ENCODE measurements at regions not wholly inside any gene's neighbourhood (a gene's known extent, or its start where the extent isn't known, plus 50 kb on each side); places are given as distances from the start of the nearest gene placed in this dataset.

- TF ChIP-seq ZNF274 (IDR thresholded peaks at IDR 0.05; ENCODE audit: low read depth, low read length): no peak
- no peak overlapping the region for H3K4me3 ChIP-seq (ENCODE audit: low read length)
Measured at GRCh38 chr5:143739746-143740145, 72.2 kb upstream of the HMHB1 start.

DNA sequence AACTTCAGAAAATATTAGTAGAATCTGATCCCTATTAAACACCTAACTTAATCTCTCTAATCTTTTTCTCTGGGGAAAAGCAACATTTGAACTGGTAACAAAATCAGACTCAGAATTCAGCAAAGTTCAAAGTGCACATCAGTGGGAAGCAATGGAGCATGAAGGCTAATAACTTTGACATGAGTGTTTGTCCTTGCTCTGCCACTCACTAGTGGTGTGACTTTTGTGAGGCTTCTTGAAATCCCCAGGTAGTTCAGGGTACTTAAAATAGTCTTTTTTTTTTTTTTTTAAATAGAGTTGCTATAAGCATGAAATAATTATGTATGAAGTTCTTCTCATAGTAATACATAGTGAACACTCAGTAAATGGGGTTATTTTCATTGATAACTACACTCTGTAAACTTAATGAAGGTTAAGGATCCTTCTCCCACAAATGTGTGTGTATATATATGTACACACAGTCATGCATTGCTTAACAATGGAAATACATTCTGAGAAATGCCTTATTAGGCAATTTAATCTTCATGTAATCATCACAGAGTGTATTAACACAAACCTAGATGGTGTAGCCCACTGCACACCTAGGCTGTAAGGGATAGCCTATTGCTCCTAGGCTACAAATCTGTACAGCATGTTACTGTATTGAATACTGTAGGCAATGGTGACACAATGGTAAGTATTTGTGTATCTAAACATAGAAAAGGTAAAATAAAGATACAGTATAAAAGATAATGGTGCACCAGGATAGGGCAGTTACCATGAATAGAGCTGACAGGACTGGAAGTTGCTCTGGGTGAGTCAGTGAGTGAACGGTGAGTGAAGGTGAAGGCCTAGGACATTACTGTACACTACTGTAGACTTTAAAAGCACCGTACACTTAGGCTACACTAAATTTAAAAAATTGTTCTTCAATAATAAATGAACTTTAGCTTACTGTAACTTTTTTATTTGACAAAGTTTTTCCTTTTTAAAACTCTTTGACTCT lies 73.3 kb upstream of the HMHB1 start:
- H3K4me3 ChIP-seq (ENCODE audit: low read length): no peak overlapping the region
- TF ChIP-seq ZNF274 (IDR thresholded peaks at IDR 0.05; ENCODE audit: low read depth, low read length): no peak

- no peak for TF ChIP-seq ZNF274 (IDR thresholded peaks at IDR 0.05; ENCODE audit: low read depth, low read length)
- H3K4me3 ChIP-seq (ENCODE audit: low read length): no peak overlapping the region
Measured at GRCh38 chr5:143737062-143737461, 74.9 kb upstream of the HMHB1 start.

DNA sequence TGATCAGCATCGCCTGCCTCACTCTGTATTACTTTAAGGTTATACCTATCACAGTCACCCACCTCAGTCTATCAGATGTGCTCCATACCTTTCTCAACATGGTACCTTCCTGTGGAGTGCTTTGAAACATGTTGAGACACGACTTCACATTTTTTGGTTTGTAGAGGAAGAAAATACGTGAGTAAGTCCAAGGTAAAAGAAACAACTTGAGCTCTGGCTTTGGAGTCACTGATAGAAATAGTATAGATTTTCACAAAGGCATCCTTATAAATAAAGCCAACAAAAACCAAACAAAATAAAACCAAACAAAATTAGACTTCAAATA lies 77.5 kb upstream of the HMHB1 start:
- no peak for TF ChIP-seq ZNF274 (IDR thresholded peaks at IDR 0.05; ENCODE audit: low read depth, low read length)
- H3K4me3 ChIP-seq (ENCODE audit: low read length): no peak overlapping the region

- H3K4me3 ChIP-seq (ENCODE audit: low read length): no peak overlapping the region
- TF ChIP-seq ZNF274 (IDR thresholded peaks at IDR 0.05; ENCODE audit: low read depth, low read length): no peak
Measured at GRCh38 chr5:143733665-143734455, 78.1 kb upstream of the HMHB1 start.

DNA sequence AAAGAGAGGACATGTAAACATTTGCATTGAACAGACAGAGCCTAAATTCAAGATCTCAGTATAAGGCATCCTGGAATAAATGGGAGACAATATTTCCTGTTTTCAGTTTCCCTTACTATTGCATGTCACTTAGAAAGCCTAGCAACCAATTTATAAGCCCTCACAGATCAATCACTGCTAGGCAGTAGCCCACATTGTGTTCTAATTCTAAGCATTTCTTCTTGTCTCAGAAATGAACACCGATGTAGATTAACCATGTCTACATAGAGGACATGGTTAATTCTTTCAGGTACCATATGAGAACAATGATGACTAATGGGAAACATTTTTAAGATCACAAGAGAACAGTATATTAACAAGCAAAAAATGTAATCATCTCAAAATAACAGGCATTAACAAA lies 79.6 kb upstream of the HMHB1 start:
- no peak overlapping the region for H3K4me3 ChIP-seq (ENCODE audit: low read length)
- TF ChIP-seq ZNF274 (IDR thresholded peaks at IDR 0.05; ENCODE audit: low read depth, low read length): no peak

GRCh38 chr5:143730112-143730801 lies 81.7 kb upstream of the HMHB1 start:
- TF ChIP-seq ZNF274 (IDR thresholded peaks at IDR 0.05; ENCODE audit: low read depth, low read length): no peak
- no peak overlapping the region for H3K4me3 ChIP-seq (ENCODE audit: low read length)

GRCh38 chr5:143729334-143729946 lies 82.5 kb upstream of the HMHB1 start:
- no peak for TF ChIP-seq ZNF274 (IDR thresholded peaks at IDR 0.05; ENCODE audit: low read depth, low read length)
- no peak overlapping the region for H3K4me3 ChIP-seq (ENCODE audit: low read length)

DNA sequence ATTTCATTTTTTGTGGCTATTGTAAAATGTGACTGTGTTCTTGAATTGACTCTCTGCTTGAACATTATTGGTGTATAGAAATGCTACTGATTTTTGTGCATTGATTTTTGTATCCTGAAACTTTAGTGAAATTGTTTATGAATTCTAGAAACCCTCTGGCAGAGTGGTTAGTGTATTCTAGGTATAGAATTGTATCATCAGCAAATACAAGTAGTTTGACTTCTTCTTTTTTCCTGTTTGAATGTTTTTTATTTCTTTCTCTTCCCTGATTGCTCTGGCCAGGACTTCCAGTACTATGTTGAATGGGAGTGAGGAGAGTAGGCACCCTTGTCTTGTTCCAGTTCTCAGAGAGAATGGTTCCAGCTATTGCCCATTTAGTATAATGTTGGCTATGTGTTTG lies 88.8 kb upstream of the HMHB1 start:
- H3K4me3 ChIP-seq (ENCODE audit: low read length): no peak overlapping the region

DNA sequence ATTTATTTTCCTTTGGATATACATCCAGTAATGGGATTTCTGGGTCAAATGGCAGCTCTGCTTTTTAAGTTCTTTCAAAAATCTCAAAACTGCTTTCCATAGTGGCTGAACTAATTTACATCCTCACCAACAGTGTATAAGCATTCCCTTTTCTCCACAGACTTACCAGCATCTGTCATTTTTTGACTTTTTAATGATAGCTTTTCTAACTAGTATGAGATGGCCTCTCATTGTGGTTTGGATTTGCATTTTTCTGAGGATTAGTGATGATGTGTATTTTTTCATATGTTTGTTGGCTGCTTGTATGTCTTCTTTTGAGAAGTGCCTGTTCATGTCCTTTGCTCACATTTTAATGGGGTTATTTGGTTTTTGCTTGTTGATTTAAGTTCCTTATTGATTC lies 90.0 kb upstream of the HMHB1 start:
- TF ChIP-seq ZNF274 (IDR thresholded peaks at IDR 0.05; ENCODE audit: low read depth, low read length): no peak

More for the DNA sequence above, 88.8 kb upstream of the HMHB1 start:
- TF ChIP-seq ZNF274 (IDR thresholded peaks at IDR 0.05; ENCODE audit: low read depth, low read length): no peak

DNA sequence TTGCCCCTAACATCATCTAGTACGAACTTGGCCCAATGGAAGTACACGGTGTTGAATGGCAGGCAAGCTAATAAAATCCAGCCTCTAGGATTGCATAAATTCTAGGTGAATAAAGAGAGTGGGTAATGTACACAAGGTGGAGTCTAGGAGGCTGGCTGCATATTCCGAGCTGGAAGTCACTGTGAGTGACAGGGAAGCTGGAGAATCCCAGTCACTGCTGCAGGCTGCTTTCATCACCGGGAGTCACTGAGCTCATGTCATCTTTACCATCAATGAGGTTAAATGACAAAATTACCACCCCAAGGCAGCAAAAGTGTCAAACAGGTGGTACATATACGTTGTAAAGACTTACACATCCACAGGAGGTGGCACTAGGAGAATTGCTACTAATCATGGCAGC lies 91.3 kb upstream of the HMHB1 start:
- H3K4me3 ChIP-seq (ENCODE audit: low read length): no peak overlapping the region
- no peak for TF ChIP-seq ZNF274 (IDR thresholded peaks at IDR 0.05; ENCODE audit: low read depth, low read length)

More for the DNA sequence above, 90.0 kb upstream of the HMHB1 start:
- no peak overlapping the region for H3K4me3 ChIP-seq (ENCODE audit: low read length)

- no peak for TF ChIP-seq ZNF274 (IDR thresholded peaks at IDR 0.05; ENCODE audit: low read depth, low read length)
- H3K4me3 ChIP-seq (ENCODE audit: low read length): no peak overlapping the region
Measured at GRCh38 chr5:143717400-143717799, 94.6 kb upstream of the HMHB1 start.

DNA sequence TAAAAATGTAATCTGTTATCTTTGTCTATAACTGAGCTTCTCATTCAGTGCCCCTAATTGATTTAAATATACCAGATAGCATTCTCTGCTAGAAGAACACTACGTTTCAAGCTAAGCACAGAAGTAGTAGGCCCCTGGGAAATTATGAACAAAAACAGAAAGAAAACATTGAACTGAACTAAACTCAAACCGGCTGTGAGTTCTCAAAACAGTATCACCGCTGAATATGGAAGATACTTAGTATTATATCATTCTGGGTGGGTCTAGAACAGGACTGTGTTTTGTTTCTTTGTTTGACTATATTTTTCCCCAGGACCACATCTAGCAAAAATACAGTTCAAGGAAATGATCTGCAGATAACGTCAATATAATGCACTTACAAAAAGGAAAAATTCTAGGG lies 95.1 kb upstream of the HMHB1 start:
- no peak for TF ChIP-seq ZNF274 (IDR thresholded peaks at IDR 0.05; ENCODE audit: low read depth, low read length)

DNA sequence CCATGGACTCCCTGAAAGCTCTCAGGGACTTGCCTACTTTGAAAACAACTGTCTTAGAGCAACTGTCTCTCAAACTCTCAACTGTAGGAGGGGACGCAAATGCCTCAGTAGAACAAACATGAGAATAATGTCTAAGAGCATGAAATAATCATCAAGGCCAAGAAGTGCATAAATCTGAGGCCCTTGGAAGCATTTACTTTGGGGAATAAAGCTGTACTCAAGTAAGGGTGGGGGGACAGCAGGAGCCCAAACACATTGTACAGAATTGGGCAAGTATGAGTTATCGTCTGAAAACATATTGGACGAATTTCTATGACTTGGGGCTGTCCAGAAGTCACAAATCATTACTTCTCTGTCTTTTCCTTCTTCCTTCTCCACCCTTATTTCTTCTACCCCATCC lies 96.3 kb upstream of the HMHB1 start:
- no peak overlapping the region for H3K4me3 ChIP-seq (ENCODE audit: low read length)
- no peak for TF ChIP-seq ZNF274 (IDR thresholded peaks at IDR 0.05; ENCODE audit: low read depth, low read length)

More for the DNA sequence above, 95.1 kb upstream of the HMHB1 start:
- no peak overlapping the region for H3K4me3 ChIP-seq (ENCODE audit: low read length)

Data from GM08714 (cell line).